ENCODE measurements at regions not wholly inside any gene's neighbourhood (a gene's known extent, or its start where the extent isn't known, plus 50 kb on each side); places are given as distances from the start of the nearest gene placed in this dataset.

DNA sequence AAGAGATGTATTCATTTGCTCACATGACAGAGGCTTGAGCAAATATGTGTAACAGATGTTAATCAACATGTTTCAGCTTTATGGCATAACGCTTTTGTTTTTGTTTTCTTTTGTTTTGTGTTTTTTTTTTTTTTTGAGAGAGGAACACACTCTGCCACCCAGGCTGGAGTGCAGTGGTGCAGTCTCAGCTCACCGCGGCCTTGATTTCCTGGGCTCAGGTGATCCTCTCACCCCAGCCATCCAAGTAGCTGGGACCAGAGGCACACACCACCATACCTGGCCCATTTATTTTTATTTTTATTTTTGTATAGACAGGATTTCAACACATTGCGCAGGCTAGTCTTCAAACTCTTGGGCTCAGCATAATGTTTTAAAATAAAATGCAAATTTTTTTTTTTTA lies 1504.4 kb upstream of the CADM2 start:
- H3K36me3 ChIP-seq (ENCODE audit: control insufficient read depth, insufficient read depth, low read length), result no peaks in the 10 kb centered on the region
- no peak overlapping the region for H3K56ac ChIP-seq (ENCODE audit: low read length)
- no peak overlapping the region for H3K27ac ChIP-seq (ENCODE audit: low read depth, low read length)
- no peak overlapping the region for H4K8ac ChIP-seq (ENCODE audit: low read depth, low read length)
- H3K4me3 ChIP-seq (ENCODE audit: low read length), result no peak overlapping the region
- no peaks in the 10 kb centered on the region for H3K79me1 ChIP-seq (ENCODE audit: low read length)
- H3K4me1 ChIP-seq (ENCODE audit: control insufficient read depth, low read depth, low read length), result no peaks in the 10 kb centered on the region
- H3K4me2 ChIP-seq (ENCODE audit: low read length), result no peak overlapping the region
- no peak overlapping the region for H3K4ac ChIP-seq (ENCODE audit: low read depth, low read length)
- H2BK15ac ChIP-seq (replicated peaks; ENCODE audit: low read depth), result no peak overlapping the region
- no peak overlapping the region for H4K5ac ChIP-seq (ENCODE audit: low read length)
- no CpG with 5 or more reads among the region's 4 CpGs for WGBS (ENCODE audit: extremely low coverage, insufficient coverage, low lambda C conversion rate)
- H3K18ac ChIP-seq (ENCODE audit: low read length), result no peak overlapping the region
- no peak overlapping the region for H2BK120ac ChIP-seq (ENCODE audit: low read depth, low read length)
- no peaks in the 10 kb centered on the region for H3K79me2 ChIP-seq (ENCODE audit: control insufficient read depth, insufficient read depth, low read length)
- no peak overlapping the region for H3K23ac ChIP-seq (ENCODE audit: low read length)
- H3K9ac ChIP-seq (ENCODE audit: low read length), result no peak overlapping the region
- no peaks in the 10 kb centered on the region for H3K27me3 ChIP-seq (ENCODE audit: insufficient read depth, low read length, poor library complexity)
- H2BK5ac ChIP-seq (ENCODE audit: low read length), result no peak overlapping the region
- H2AK5ac ChIP-seq (ENCODE audit: low read length), result no peak overlapping the region
- DNase-seq, result no peak

DNA sequence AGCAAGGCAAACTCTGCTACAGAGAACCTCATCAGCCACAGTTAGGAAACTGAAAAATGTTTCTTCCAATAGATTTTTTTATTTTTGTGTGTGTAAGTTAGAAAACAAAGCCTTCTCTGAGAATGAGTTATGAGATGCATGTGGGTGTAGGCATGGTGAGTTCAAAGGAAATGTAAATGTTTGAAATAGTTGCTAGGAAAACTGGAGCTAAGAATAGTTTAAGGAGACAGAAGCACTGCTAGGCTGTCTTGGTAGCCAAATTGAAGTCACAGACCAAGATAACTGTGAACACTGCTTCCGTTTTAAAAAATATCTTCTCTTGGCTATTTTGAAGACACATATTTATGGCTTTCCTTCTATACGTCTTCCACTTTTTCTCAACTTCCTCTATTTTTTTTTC lies 1501.2 kb upstream of the CADM2 start:
- Histone ChIP-seq H2BK120ac (ENCODE audit: low read depth, low read length) (no peak overlapping the region), H3K4ac (ENCODE audit: low read depth, low read length) (no peak overlapping the region), H3K4me3 (ENCODE audit: low read length) (no peak overlapping the region), H2BK5ac (ENCODE audit: low read length) (no peak overlapping the region), H3K18ac (ENCODE audit: low read length) (no peak overlapping the region), H3K79me1 (ENCODE audit: low read length) (no peaks in the 10 kb centered on the region), H3K27ac (ENCODE audit: low read depth, low read length) (no peak overlapping the region), H4K8ac (ENCODE audit: low read depth, low read length) (no peak overlapping the region), H3K23ac (ENCODE audit: low read length) (no peak overlapping the region), H3K4me1 (ENCODE audit: control insufficient read depth, low read depth, low read length) (no peaks in the 10 kb centered on the region), H3K79me2 (ENCODE audit: control insufficient read depth, insufficient read depth, low read length) (no peaks in the 10 kb centered on the region), H2BK15ac (replicated peaks; ENCODE audit: low read depth) (no peak overlapping the region), H4K5ac (ENCODE audit: low read length) (no peak overlapping the region), H3K9ac (ENCODE audit: low read length) (no peak overlapping the region), H3K36me3 (ENCODE audit: control insufficient read depth, insufficient read depth, low read length) (no peaks in the 10 kb centered on the region), H2AK5ac (ENCODE audit: low read length) (no peak overlapping the region), H3K27me3 (ENCODE audit: insufficient read depth, low read length, poor library complexity) (no peaks in the 10 kb centered on the region), H3K4me2 (ENCODE audit: low read length) (no peak overlapping the region), H3K56ac (ENCODE audit: low read length) (no peak overlapping the region)
- peak; percentile 12 for DNase-seq
- 100% methylated on average over 1 of the region's 2 CpGs for whole genome bisulfite sequencing (ENCODE audit: extremely low coverage, insufficient coverage, low lambda C conversion rate)

GRCh38 chr3:83460052-83460451 lies 1498.7 kb upstream of the CADM2 start:
- no peak overlapping the region for H3K27ac ChIP-seq (ENCODE audit: low read depth, low read length)
- H3K79me2 ChIP-seq (ENCODE audit: control insufficient read depth, insufficient read depth, low read length), result no peaks in the 10 kb centered on the region
- no peak overlapping the region for H2BK120ac ChIP-seq (ENCODE audit: low read depth, low read length)
- H2BK15ac ChIP-seq (replicated peaks; ENCODE audit: low read depth), result no peak overlapping the region
- no peaks in the 10 kb centered on the region for H3K27me3 ChIP-seq (ENCODE audit: insufficient read depth, low read length, poor library complexity)
- no peak overlapping the region for H3K4ac ChIP-seq (ENCODE audit: low read depth, low read length)
- no peak overlapping the region for H2BK5ac ChIP-seq (ENCODE audit: low read length)
- no peaks in the 10 kb centered on the region for H3K36me3 ChIP-seq (ENCODE audit: control insufficient read depth, insufficient read depth, low read length)
- H3K4me3 ChIP-seq (ENCODE audit: low read length), result no peak overlapping the region
- H3K23ac ChIP-seq (ENCODE audit: low read length), result no peak overlapping the region
- H3K9ac ChIP-seq (ENCODE audit: low read length), result no peak overlapping the region
- H3K79me1 ChIP-seq (ENCODE audit: low read length), result no peaks in the 10 kb centered on the region
- no peaks in the 10 kb centered on the region for H3K4me1 ChIP-seq (ENCODE audit: control insufficient read depth, low read depth, low read length)
- no peak overlapping the region for H3K4me2 ChIP-seq (ENCODE audit: low read length)
- no peak for DNase-seq
- H4K5ac ChIP-seq (ENCODE audit: low read length), result no peak overlapping the region
- H4K8ac ChIP-seq (ENCODE audit: low read depth, low read length), result no peak overlapping the region
- no peak overlapping the region for H2AK5ac ChIP-seq (ENCODE audit: low read length)
- no peak overlapping the region for H3K18ac ChIP-seq (ENCODE audit: low read length)
- WGBS (ENCODE audit: extremely low coverage, insufficient coverage, low lambda C conversion rate), result no CpG with 5 or more reads among the region's 2 CpGs
- no peak overlapping the region for H3K56ac ChIP-seq (ENCODE audit: low read length)

DNA sequence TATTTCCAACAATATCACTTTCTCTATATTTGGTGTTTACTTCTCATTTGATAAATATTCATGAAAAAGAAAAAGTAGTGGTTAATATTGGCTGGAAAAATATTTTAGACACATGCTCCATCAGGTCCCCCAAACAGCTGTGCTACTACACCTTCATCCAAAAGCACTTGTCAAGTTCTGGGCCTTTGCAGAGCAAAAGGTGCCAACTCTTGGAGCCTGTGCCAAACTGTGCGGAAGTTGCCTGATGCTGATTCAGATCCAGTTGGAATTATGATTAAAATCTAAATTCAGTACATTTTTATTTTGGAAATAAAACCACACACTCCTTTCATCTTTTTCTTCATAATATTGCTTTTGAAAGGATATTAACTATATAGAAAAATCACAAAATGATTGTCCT lies 1497.4 kb upstream of the CADM2 start:
- no peak for DNase-seq
- H3K79me1 ChIP-seq (ENCODE audit: low read length), result no peaks in the 10 kb centered on the region
- H3K4me1 ChIP-seq (ENCODE audit: control insufficient read depth, low read depth, low read length), result no peaks in the 10 kb centered on the region
- no CpG with 5 or more reads among the region's 1 CpG for WGBS (ENCODE audit: extremely low coverage, insufficient coverage, low lambda C conversion rate)
- no peak overlapping the region for H2BK120ac ChIP-seq (ENCODE audit: low read depth, low read length)
- H3K36me3 ChIP-seq (ENCODE audit: control insufficient read depth, insufficient read depth, low read length), result no peaks in the 10 kb centered on the region
- no peak overlapping the region for H2AK5ac ChIP-seq (ENCODE audit: low read length)
- no peak overlapping the region for H3K23ac ChIP-seq (ENCODE audit: low read length)
- H3K27ac ChIP-seq (ENCODE audit: low read depth, low read length), result no peak overlapping the region
- no peak overlapping the region for H3K4me2 ChIP-seq (ENCODE audit: low read length)
- H4K5ac ChIP-seq (ENCODE audit: low read length), result no peak overlapping the region
- no peak overlapping the region for H3K56ac ChIP-seq (ENCODE audit: low read length)
- H2BK5ac ChIP-seq (ENCODE audit: low read length), result no peak overlapping the region
- no peak overlapping the region for H4K8ac ChIP-seq (ENCODE audit: low read depth, low read length)
- H3K18ac ChIP-seq (ENCODE audit: low read length), result no peak overlapping the region
- H3K27me3 ChIP-seq (ENCODE audit: insufficient read depth, low read length, poor library complexity), result no peaks in the 10 kb centered on the region
- H3K79me2 ChIP-seq (ENCODE audit: control insufficient read depth, insufficient read depth, low read length), result no peaks in the 10 kb centered on the region
- no peak overlapping the region for H3K4me3 ChIP-seq (ENCODE audit: low read length)
- no peak overlapping the region for H3K9ac ChIP-seq (ENCODE audit: low read length)
- no peak overlapping the region for H2BK15ac ChIP-seq (replicated peaks; ENCODE audit: low read depth)
- no peak overlapping the region for H3K4ac ChIP-seq (ENCODE audit: low read depth, low read length)

DNA sequence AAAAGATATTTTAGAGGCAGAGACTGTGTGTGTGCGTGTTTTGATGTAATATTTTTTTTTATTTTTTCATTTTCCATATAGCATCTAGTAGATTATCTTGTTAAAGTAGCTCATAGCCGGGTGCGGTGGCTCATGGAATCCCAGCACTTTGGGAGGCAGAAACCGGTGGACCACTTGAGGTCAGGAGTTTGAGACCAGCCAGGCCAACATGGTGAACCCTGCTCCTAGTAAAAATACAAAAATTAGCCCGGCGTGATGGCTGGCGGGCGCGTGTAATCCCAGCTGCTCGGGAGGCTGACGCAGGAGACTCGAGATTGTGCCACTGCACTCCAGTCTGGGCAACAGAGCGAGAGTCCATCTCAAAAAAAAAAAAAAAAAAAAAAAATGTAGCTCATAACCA lies 1481.2 kb upstream of the CADM2 start:
- Histone ChIP-seq H4K8ac (ENCODE audit: low read depth, low read length) (no peak overlapping the region), H2BK15ac (replicated peaks; ENCODE audit: low read depth) (no peak overlapping the region), H3K36me3 (ENCODE audit: control insufficient read depth, insufficient read depth, low read length) (no peaks in the 10 kb centered on the region), H3K9ac (ENCODE audit: low read length) (no peak overlapping the region), H3K56ac (ENCODE audit: low read length) (no peak overlapping the region), H3K27me3 (ENCODE audit: insufficient read depth, low read length, poor library complexity) (no peaks in the 10 kb centered on the region), H3K79me2 (ENCODE audit: control insufficient read depth, insufficient read depth, low read length) (no peaks in the 10 kb centered on the region), H3K4me2 (ENCODE audit: low read length) (no peak overlapping the region), H3K4me1 (ENCODE audit: control insufficient read depth, low read depth, low read length) (no peaks in the 10 kb centered on the region), H2AK5ac (ENCODE audit: low read length) (no peak overlapping the region), H3K79me1 (ENCODE audit: low read length) (no peaks in the 10 kb centered on the region), H3K27ac (ENCODE audit: low read depth, low read length) (no peak overlapping the region), H3K4ac (ENCODE audit: low read depth, low read length) (no peak overlapping the region), H3K18ac (ENCODE audit: low read length) (no peak overlapping the region), H4K5ac (ENCODE audit: low read length) (no peak overlapping the region), H3K23ac (ENCODE audit: low read length) (no peak overlapping the region), H3K4me3 (ENCODE audit: low read length) (no peak overlapping the region), H2BK120ac (ENCODE audit: low read depth, low read length) (no peak overlapping the region), H2BK5ac (ENCODE audit: low read length) (no peak overlapping the region)
- no peak for DNase-seq
- no CpG with 5 or more reads among the region's 13 CpGs for WGBS (ENCODE audit: extremely low coverage, insufficient coverage, low lambda C conversion rate)

DNA sequence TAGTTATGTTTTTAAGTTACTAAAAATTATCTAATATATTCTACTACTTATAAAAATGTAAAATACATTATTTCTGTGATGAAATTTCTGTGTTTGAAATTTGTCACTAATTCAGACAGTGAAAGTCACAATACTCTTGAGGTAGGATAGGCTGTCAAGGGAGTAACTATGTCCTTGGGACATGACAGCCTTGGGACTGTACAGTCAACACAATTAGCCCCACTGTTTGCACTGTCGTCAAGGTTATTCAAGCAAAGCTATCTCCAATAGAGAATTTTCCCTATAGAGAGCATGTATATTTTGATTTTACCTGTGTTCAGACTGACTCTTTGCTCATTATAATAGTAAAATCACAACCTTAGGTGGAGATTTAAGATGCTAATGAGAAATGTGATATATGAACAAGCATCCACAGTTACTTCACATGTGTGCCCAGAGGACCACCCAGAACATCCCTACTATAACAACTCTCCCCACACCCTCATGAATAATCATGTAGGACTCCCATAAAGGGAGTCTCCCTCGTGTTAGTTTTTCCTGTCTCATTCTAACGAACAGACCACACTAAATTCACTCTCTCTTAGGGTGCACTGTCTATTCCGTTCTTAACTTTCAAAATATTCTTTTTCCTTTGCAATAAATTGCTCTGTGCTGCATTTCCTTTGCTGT lies 1476.3 kb upstream of the CADM2 start:
- no peak overlapping the region for H3K4ac ChIP-seq (ENCODE audit: low read depth, low read length)
- H2AK5ac ChIP-seq (ENCODE audit: low read length), result no peak overlapping the region
- H3K27me3 ChIP-seq (ENCODE audit: insufficient read depth, low read length, poor library complexity), result no peaks in the 10 kb centered on the region
- no peak overlapping the region for H4K8ac ChIP-seq (ENCODE audit: low read depth, low read length)
- H3K4me3 ChIP-seq (ENCODE audit: low read length), result no peak overlapping the region
- H2BK120ac ChIP-seq (ENCODE audit: low read depth, low read length), result no peak overlapping the region
- no peaks in the 10 kb centered on the region for H3K79me1 ChIP-seq (ENCODE audit: low read length)
- H3K23ac ChIP-seq (ENCODE audit: low read length), result no peak overlapping the region
- H3K9ac ChIP-seq (ENCODE audit: low read length), result no peak overlapping the region
- no peak for DNase-seq
- no peaks in the 10 kb centered on the region for H3K36me3 ChIP-seq (ENCODE audit: control insufficient read depth, insufficient read depth, low read length)
- no CpG with 5 or more reads among the region's 4 CpGs for whole genome bisulfite sequencing (ENCODE audit: extremely low coverage, insufficient coverage, low lambda C conversion rate)
- no peaks in the 10 kb centered on the region for H3K4me1 ChIP-seq (ENCODE audit: control insufficient read depth, low read depth, low read length)
- no peak overlapping the region for H3K18ac ChIP-seq (ENCODE audit: low read length)
- H2BK15ac ChIP-seq (replicated peaks; ENCODE audit: low read depth), result no peak overlapping the region
- H4K5ac ChIP-seq (ENCODE audit: low read length), result no peak overlapping the region
- no peak overlapping the region for H3K4me2 ChIP-seq (ENCODE audit: low read length)
- no peak overlapping the region for H2BK5ac ChIP-seq (ENCODE audit: low read length)
- no peaks in the 10 kb centered on the region for H3K79me2 ChIP-seq (ENCODE audit: control insufficient read depth, insufficient read depth, low read length)
- H3K56ac ChIP-seq (ENCODE audit: low read length), result no peak overlapping the region
- no peak overlapping the region for H3K27ac ChIP-seq (ENCODE audit: low read depth, low read length)

Data from mesendoderm (in vitro differentiated cells).